ENCODE measurements at regions not wholly inside any gene's neighbourhood (a gene's known extent, or its start where the extent isn't known, plus 50 kb on each side); places are given as distances from the start of the nearest gene placed in this dataset.
A peak's percentile ranks its signal among the peaks of the same experiment; 100 is the strongest.

- TF ChIP-seq CTCF (IDR thresholded peaks at IDR 0.05; ENCODE audit: low read depth, low read length) (peak; percentile 90), POLR2A (IDR thresholded peaks at IDR 0.05; ENCODE audit: extremely low read depth, insufficient read length) (no peak)
Measured at GRCh38 chr12:91326058-91327027, 143.7 kb upstream of the DCN start.
